PC-9 (cell line): ENCODE measurements at regions not wholly inside any gene's neighbourhood (a gene's known extent, or its start where the extent isn't known, plus 50 kb on each side); places are given as distances from the start of the nearest gene placed in this dataset.
A peak's percentile ranks its signal among the peaks of the same experiment; 100 is the strongest.

Experiments used
- BruUV-seq: library from RNA; stranded (reverse); fragments of 400-500 nt; replicated peaks from 2 replicates; lab custom pipeline; 2021; lab: Mats Ljungman, UMichigan
- CTCF ChIA-PET: fragments of 300-600 bp; sonication (Branson Sonifier 250); formaldehyde crosslinking; loops from one replicate; lab custom pipeline; 2022; ENCODE audit warnings: antibody characterized with exemption; lab: Charles Lee
- POLR2A ChIA-PET: fragments of 300-600 bp; sonication (Branson Sonifier 250); formaldehyde crosslinking; loops from one replicate; lab custom pipeline; 2022; ENCODE audit warnings: antibody characterized with exemption; ENCODE audit not compliant: unreplicated experiment; lab: Charles Lee
- DNase-seq, 2 experiments: peaks; one replicate each; pipeline versions ENCODE4 v3.0.0 to v3.0.0-alpha.2; 2015 to 2022; ENCODE audit warnings: mixed read lengths in 1 of 2
- H2AFZ ChIP-seq: fragments of 200-600 bp; sonication (generic); 2 replicates; pipeline ENCODE4 v1.8.1; 2017; ENCODE audit warnings: antibody characterized with exemption
- H3F3A ChIP-seq: fragments of 200-600 bp; sonication (generic); 2 replicates; pipeline ENCODE4 v1.8.1; 2017; ENCODE audit warnings: antibody characterized with exemption, mild to moderate bottlenecking, low read depth; ENCODE audit not compliant: insufficient read depth
- H3K27ac ChIP-seq: fragments of 200-600 bp; sonication (generic); 2 replicates; pipeline ENCODE4 v1.6.1; 2016; ENCODE audit warnings: mixed run types
- H3K27me3 ChIP-seq: fragments of 200-600 bp; sonication (generic); 2 replicates; pipeline ENCODE4 v1.6.1; 2016; ENCODE audit warnings: low read depth, mixed run types; ENCODE audit not compliant: insufficient read depth
- H3K36me3 ChIP-seq: fragments of 200-600 bp; sonication (generic); 2 replicates; pipeline ENCODE4 v1.6.1; 2016; ENCODE audit warnings: low read depth, mixed run types
- H3K4me1 ChIP-seq: fragments of 200-600 bp; sonication (generic); replicated peaks from 2 replicates; pipeline ENCODE4 v1.6.1; 2016; ENCODE audit warnings: mixed run types; ENCODE audit not compliant: insufficient read depth
- H3K4me2 ChIP-seq: fragments of 200-600 bp; sonication (generic); 2 replicates; pipeline ENCODE4 v1.6.1; 2017; ENCODE audit warnings: mixed run types
- H3K4me3 ChIP-seq: fragments of 200-600 bp; sonication (generic); 2 replicates; pipeline ENCODE4 v1.6.1; 2016; ENCODE audit warnings: mixed run types
- H3K79me2 ChIP-seq: fragments of 200-600 bp; sonication (generic); 2 replicates; pipeline ENCODE4 v1.6.1; 2017; ENCODE audit warnings: low read depth, mixed run types
- H3K9me2 ChIP-seq: fragments of 200-600 bp; sonication (generic); 2 replicates; pipeline ENCODE4 v1.8.1; 2017; ENCODE audit warnings: mild to moderate bottlenecking; ENCODE audit not compliant: insufficient read depth
- H3K9me3 ChIP-seq: fragments of 200-600 bp; sonication (generic); 2 replicates; pipeline ENCODE4 v1.8.1; 2016; ENCODE audit warnings: low read depth; ENCODE audit not compliant: insufficient read depth
- H4K20me1 ChIP-seq: fragments of 200-600 bp; sonication (generic); 2 replicates; pipeline ENCODE4 v1.8.1; 2017; ENCODE audit not compliant: insufficient read depth
- CTCF ChIP-seq: fragments of 200-600 bp; sonication (generic); conservative IDR thresholded peaks from 2 replicates; pipeline ENCODE4 v1.6.1; 2017; ENCODE audit warnings: mixed run types, antibody characterized with exemption, mild to moderate bottlenecking, moderate library complexity
- EZH2 ChIP-seq: fragments of 200-600 bp; sonication (generic); IDR thresholded peaks from 2 replicates; pipeline ENCODE4 v1.8.0; 2017; ENCODE audit warnings: antibody characterized with exemption, low read depth
- intact Hi-C: fragments of 100-400 bp; cut with micrococcal nuclease; formaldehyde crosslinking; loops from one replicate; pipeline ENCODE4 v1.10.0; 2022; ENCODE audit not compliant: unreplicated experiment

GRCh38 chr9:90972057-90972456 is 170.4 kb downstream of the SYK start:
- no peak for DNase-seq
- H3K4me3 ChIP-seq = no peak overlapping the region
- no peaks in the 10 kb centered on the region for H3K27me3 ChIP-seq
- H2AFZ ChIP-seq = no peak overlapping the region
- H3K4me2 ChIP-seq = no peak overlapping the region
- H3F3A ChIP-seq = no peaks in the 10 kb centered on the region
- intact Hi-C loops = no loop called here
- no peaks in the 10 kb centered on the region for H3K9me2 ChIP-seq
- POLR2A ChIA-PET = no interaction called here
- 0 out of 2 replicates have a peak, but pooled peaks cover 4% of the 10 kb centered on the region for H3K4me1 ChIP-seq
- no peaks in the 10 kb centered on the region for H3K36me3 ChIP-seq
- no peak overlapping the region for H3K27ac ChIP-seq
- no peaks in the 10 kb centered on the region for H3K79me2 ChIP-seq
- CTCF ChIA-PET = no interaction called here
- TF ChIP-seq EZH2 (no peak), CTCF (no peak)
- no peaks in the 10 kb centered on the region for H3K9me3 ChIP-seq
- H4K20me1 ChIP-seq = no peaks in the 10 kb centered on the region
- no TSS peak for BruUV-seq

DNA sequence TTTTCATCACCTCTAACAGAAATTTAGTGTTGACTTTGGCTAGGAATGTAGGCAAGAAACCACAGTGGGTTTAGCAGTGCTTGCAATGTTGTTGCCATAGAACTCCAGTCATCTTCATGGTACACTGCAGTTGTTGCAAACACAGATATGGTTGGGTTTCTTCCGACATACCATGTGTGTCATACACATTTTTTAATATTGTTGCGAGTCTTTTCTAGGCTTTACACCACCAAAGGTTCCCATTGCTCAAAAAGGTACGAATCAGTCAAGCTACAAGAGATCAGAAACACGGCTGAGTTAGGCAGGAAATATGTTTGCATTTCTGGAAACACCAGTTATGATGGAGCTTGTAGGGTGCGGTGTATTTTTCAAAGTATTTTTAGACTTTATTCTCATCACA is 172.4 kb downstream of the SYK start:
- BruUV-seq = no TSS peak
- peak in 1 of 2 experiments; percentile 49 for DNase-seq

GRCh38 chr9:90974643-90975245 is 173.1 kb downstream of the SYK start:
- Histone ChIP-seq H2AFZ (no peak overlapping the region), H3K9me3 (no peaks in the 10 kb centered on the region), H3K79me2 (no peaks in the 10 kb centered on the region), H3F3A (no peaks in the 10 kb centered on the region), H3K36me3 (no peaks in the 10 kb centered on the region), H3K4me3 (no peak overlapping the region), H3K4me1 (0 out of 2 replicates have a peak, but pooled peaks cover 4% of the 10 kb centered on the region), H3K27me3 (no peaks in the 10 kb centered on the region), H3K9me2 (no peaks in the 10 kb centered on the region), H3K27ac (no peak overlapping the region), H4K20me1 (no peaks in the 10 kb centered on the region), H3K4me2 (no peak overlapping the region)
- intact Hi-C loops = no loop called here
- no peak for TF ChIP-seq CTCF
- TF ChIP-seq EZH2 = no peak
- POLR2A ChIA-PET = no interaction called here
- BruUV-seq = no TSS peak
- DNase-seq = no peak
- CTCF ChIA-PET = interaction anchor here (0.6 kb wide), 1 partner anchor 978 kb away, joined by 22 read pairs; no protein-coding TSS in a partner anchor

More for the DNA sequence above, 172.4 kb downstream of the SYK start:
- H2AFZ ChIP-seq = no peak overlapping the region
- TF ChIP-seq CTCF (no peak), EZH2 (no peak)
- H3K4me2 ChIP-seq = no peak overlapping the region
- no peak overlapping the region for H3K27ac ChIP-seq
- no peaks in the 10 kb centered on the region for H3K9me3 ChIP-seq
- no peaks in the 10 kb centered on the region for H4K20me1 ChIP-seq
- ChIA-PET CTCF (interaction anchor here (0.6 kb wide), 1 partner anchor 979 kb away, joined by 22 read pairs; no protein-coding TSS in a partner anchor), POLR2A (no interaction called here)
- no peaks in the 10 kb centered on the region for H3K27me3 ChIP-seq
- no peaks in the 10 kb centered on the region for H3K36me3 ChIP-seq
- no peaks in the 10 kb centered on the region for H3F3A ChIP-seq
- intact Hi-C loops = no loop called here
- H3K4me3 ChIP-seq = no peak overlapping the region
- H3K4me1 ChIP-seq = 0 out of 2 replicates have a peak, but pooled peaks cover 4% of the 10 kb centered on the region
- H3K9me2 ChIP-seq = no peaks in the 10 kb centered on the region
- no peaks in the 10 kb centered on the region for H3K79me2 ChIP-seq
